Liver (tissue), 8 donors: ENCODE measurements at regions not wholly inside any gene's neighbourhood (a gene's known extent, or its start where the extent isn't known, plus 50 kb on each side); places are given as distances from the start of the nearest gene placed in this dataset.
"Not testable (repeated sequence)": the region's sequence is repeated elsewhere in the genome, so short reads cannot be mapped to it uniquely, and the experiment has no call there.

Source experiments
- DNase-seq: peaks from one replicate; pipeline ENCODE4 v3.0.0-alpha.2; 2017; ENCODE audit warnings: low spot score
- H3K27ac ChIP-seq, 2 donors: one replicate each; pipeline ENCODE4 v1.7.0; 2013; ENCODE audit warnings: inconsistent platforms in 2 of 2, low read length in 2 of 2, control low read depth in 1 of 2, low read depth in 1 of 2, mild to moderate bottlenecking in 1 of 2
- H3K27me3 ChIP-seq, 4 donors: one replicate each; pipeline versions ENCODE4 v1.6.1 to v1.7.0; 2013; ENCODE audit warnings: low read length in 3 of 4, inconsistent platforms in 1 of 4, mild to moderate bottlenecking in 1 of 4, moderate library complexity in 1 of 4; ENCODE audit not compliant: control insufficient read depth in 4 of 4, insufficient read depth in 4 of 4
- H3K36me3 ChIP-seq, 4 donors: one replicate each; pipeline versions ENCODE4 v1.6.1 to v1.7.0; 2013; ENCODE audit warnings: low read length in 3 of 4, mild to moderate bottlenecking in 3 of 4, low read depth in 1 of 4, moderate library complexity in 1 of 4; ENCODE audit not compliant: control insufficient read depth in 4 of 4, insufficient read depth in 3 of 4
- H3K4me1 ChIP-seq, 4 donors: one replicate each; pipeline versions ENCODE4 v1.6.1 to v1.7.0; 2013; ENCODE audit warnings: low read length in 3 of 4, mild to moderate bottlenecking in 3 of 4, moderate library complexity in 1 of 4; ENCODE audit not compliant: control insufficient read depth in 4 of 4, insufficient read depth in 4 of 4
- H3K4me3 ChIP-seq, 3 donors: one replicate each; pipeline versions ENCODE4 v1.6.1 to v1.7.0; 2013; ENCODE audit warnings: low read length in 3 of 3, control low read depth in 1 of 3, low read depth in 1 of 3, mild to moderate bottlenecking in 1 of 3
- H3K9ac ChIP-seq, 2 donors: one replicate each; pipeline ENCODE4 v1.7.0; 2013; ENCODE audit warnings: low read length in 2 of 2, mild to moderate bottlenecking in 2 of 2, moderate library complexity in 2 of 2, control low read depth in 1 of 2, low read depth in 1 of 2
- H3K9me3 ChIP-seq, 4 donors: one replicate each; pipeline versions ENCODE4 v1.6.1 to v1.7.0; 2013; ENCODE audit warnings: low read length in 3 of 4; ENCODE audit not compliant: control insufficient read depth in 4 of 4
- EGR1 ChIP-seq, 2 donors: IDR thresholded peaks; 2 replicates each; pipeline ENCODE4 v1.6.1; 2016 to 2018; ENCODE audit warnings: antibody characterized with exemption in 2 of 2, low read depth in 2 of 2
- FOXA1 ChIP-seq: IDR thresholded peaks from 2 replicates; pipeline ENCODE4 v1.6.1; 2016; ENCODE audit warnings: antibody characterized with exemption
- FOXA2 ChIP-seq: IDR thresholded peaks from 2 replicates; pipeline ENCODE4 v1.6.1; 2016; ENCODE audit warnings: antibody characterized with exemption
- GABPA ChIP-seq, 2 donors: IDR thresholded peaks in 1 of 2; conservative IDR thresholded peaks in 1 of 2; 2 replicates each; pipeline ENCODE4 v1.6.1; 2016; ENCODE audit warnings: antibody characterized with exemption in 2 of 2, mild to moderate bottlenecking in 1 of 2, moderate library complexity in 1 of 2
- HNF4A ChIP-seq, 2 donors: conservative IDR thresholded peaks; 2 replicates each; pipeline ENCODE4 v1.6.1; 2016; ENCODE audit warnings: antibody characterized with exemption in 2 of 2, mild to moderate bottlenecking in 2 of 2
- JUND ChIP-seq, 2 donors: IDR thresholded peaks; 2 replicates each; pipeline ENCODE4 v1.6.1; 2016; ENCODE audit warnings: antibody characterized with exemption in 2 of 2
- MAX ChIP-seq: IDR thresholded peaks from 2 replicates; pipeline ENCODE4 v1.6.1; 2016; ENCODE audit warnings: antibody characterized with exemption
- NR2F2 ChIP-seq: IDR thresholded peaks from 2 replicates; pipeline ENCODE4 v1.6.1; 2016; ENCODE audit warnings: antibody characterized with exemption
- RAD21 ChIP-seq, 2 donors: IDR thresholded peaks; 2 replicates each; pipeline ENCODE4 v1.6.1; 2016; ENCODE audit warnings: antibody characterized with exemption in 2 of 2, mild to moderate bottlenecking in 2 of 2
- REST ChIP-seq: IDR thresholded peaks from 2 replicates; pipeline ENCODE4 v1.6.1; 2016; ENCODE audit warnings: antibody characterized with exemption, mild to moderate bottlenecking
- RXRA ChIP-seq, 2 donors: IDR thresholded peaks; 2 replicates each; pipeline ENCODE4 v1.6.1; 2017 to 2018; ENCODE audit warnings: antibody characterized with exemption in 2 of 2, mild to moderate bottlenecking in 1 of 2
- TAF1 ChIP-seq: conservative IDR thresholded peaks from 2 replicates; pipeline ENCODE4 v1.6.1; 2016; ENCODE audit warnings: antibody characterized with exemption, mild to moderate bottlenecking
- YY1 ChIP-seq: IDR thresholded peaks from 2 replicates; pipeline ENCODE4 v1.6.1; 2016; ENCODE audit warnings: antibody characterized with exemption, mild to moderate bottlenecking
- WGBS: extraction: QIAGEN DNeasy Blood & Tissue Kit; methylation state at CpG from one replicate; pipeline ENCODE4 v1.1.7; 2013; 5-methylcytosine and 5-hydroxymethylcytosine counted together
- TF ChIP-seq, protein P1 (sequence below): IDR thresholded peaks from 2 replicates; pipeline ENCODE4 v1.6.1; 2016; ENCODE audit warnings: antibody characterized with exemption
- TF ChIP-seq, protein P2 (sequence below): fragments of 150-350 bp; IDR thresholded peaks from 2 replicates; pipeline ENCODE4 v1.5.1; 2017; ENCODE audit warnings: improper control_type of control experiment, low read depth, low read length; ENCODE audit not compliant: missing input control
- donor health status: healthy.
- donor health status: healthy.
- donor health status: healthy.
- donor health status: healthy.
- donor health status: healthy.

DNA sequence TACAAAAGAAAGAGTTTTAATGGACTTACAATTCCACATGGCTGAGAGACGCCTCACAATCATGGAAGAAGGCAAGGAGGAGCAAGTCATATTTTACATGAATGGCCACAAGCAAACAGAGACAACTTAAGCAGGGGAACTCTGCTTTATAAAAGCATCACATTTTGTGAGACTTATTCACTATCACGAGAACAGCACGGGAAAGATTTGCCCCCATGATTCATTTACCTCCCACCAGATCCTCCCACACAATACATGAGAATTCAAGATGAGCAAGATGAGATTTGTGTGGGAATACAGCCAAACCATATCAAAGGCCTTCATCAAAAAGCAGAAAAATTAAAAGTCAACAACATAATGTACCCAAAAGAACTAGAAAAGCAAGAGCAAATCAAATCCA is 111.0 kb upstream of the RPRM start:
- H3K4me3 ChIP-seq, result no peak overlapping the region
- no peaks in the 10 kb centered on the region for H3K4me1 ChIP-seq
- no peaks in the 10 kb centered on the region for H3K9me3 ChIP-seq
- H3K27me3 ChIP-seq, result no peaks in the 10 kb centered on the region
- H3K9ac ChIP-seq, result no peak overlapping the region
- TF ChIP-seq TAF1, result no peak
- no peak for TF ChIP-seq JUND (IDR thresholded peaks at IDR 0.05)
- TF ChIP-seq MAX, result no peak
- TF ChIP-seq FOXA2, result no peak
- no peak for TF ChIP-seq YY1
- no peak for TF ChIP-seq REST
- no peak for TF ChIP-seq EGR1 (IDR thresholded peaks at IDR 0.05; ENCODE audit: low read depth in 2 of 2)
- TF ChIP-seq FOXA1, result no peak
- no peak for TF ChIP-seq HNF4A (conservative IDR thresholded peaks at IDR 0.05)
- no peaks in the 10 kb centered on the region for H3K36me3 ChIP-seq
- DNase-seq, result no peak
- H3K27ac ChIP-seq, result no peak overlapping the region
- 71% methylated on average over 3 of the region's 3 CpGs for WGBS

GRCh38 chr2:153593086-153593485 is 114.5 kb upstream of the RPRM start:
- DNase-seq, H3K4me3 ChIP-seq, H3K27ac ChIP-seq, H3K27me3 ChIP-seq, H3K9me3 ChIP-seq, H3K9ac ChIP-seq, H3K36me3 ChIP-seq, H3K4me1 ChIP-seq: not testable (repeated sequence)
- WGBS, result 78% methylated on average over 6 of the region's 6 CpGs

- Histone ChIP-seq H3K9me3 (no peaks in the 10 kb centered on the region), H3K27ac (no peak overlapping the region), H3K4me1 (no peaks in the 10 kb centered on the region), H3K27me3 (no peaks in the 10 kb centered on the region), H3K9ac (no peak overlapping the region), H3K36me3 (no peaks in the 10 kb centered on the region), H3K4me3 (no peak overlapping the region)
- TF ChIP-seq NR2F2 (no peak), RXRA (IDR thresholded peaks at IDR 0.05) (no peak), TAF1 (no peak), JUND (IDR thresholded peaks at IDR 0.05) (no peak), MAX (no peak), GABPA (IDR thresholded peaks at IDR 0.05 in 1 of 2, conservative IDR thresholded peaks at IDR 0.05 in 1 of 2) (no peak), FOXA2 (no peak), REST (no peak), EGR1 (IDR thresholded peaks at IDR 0.05; ENCODE audit: low read depth in 2 of 2) (no peak), RAD21 (IDR thresholded peaks at IDR 0.05) (no peak)
- TF ChIP-seq, protein P1, sequence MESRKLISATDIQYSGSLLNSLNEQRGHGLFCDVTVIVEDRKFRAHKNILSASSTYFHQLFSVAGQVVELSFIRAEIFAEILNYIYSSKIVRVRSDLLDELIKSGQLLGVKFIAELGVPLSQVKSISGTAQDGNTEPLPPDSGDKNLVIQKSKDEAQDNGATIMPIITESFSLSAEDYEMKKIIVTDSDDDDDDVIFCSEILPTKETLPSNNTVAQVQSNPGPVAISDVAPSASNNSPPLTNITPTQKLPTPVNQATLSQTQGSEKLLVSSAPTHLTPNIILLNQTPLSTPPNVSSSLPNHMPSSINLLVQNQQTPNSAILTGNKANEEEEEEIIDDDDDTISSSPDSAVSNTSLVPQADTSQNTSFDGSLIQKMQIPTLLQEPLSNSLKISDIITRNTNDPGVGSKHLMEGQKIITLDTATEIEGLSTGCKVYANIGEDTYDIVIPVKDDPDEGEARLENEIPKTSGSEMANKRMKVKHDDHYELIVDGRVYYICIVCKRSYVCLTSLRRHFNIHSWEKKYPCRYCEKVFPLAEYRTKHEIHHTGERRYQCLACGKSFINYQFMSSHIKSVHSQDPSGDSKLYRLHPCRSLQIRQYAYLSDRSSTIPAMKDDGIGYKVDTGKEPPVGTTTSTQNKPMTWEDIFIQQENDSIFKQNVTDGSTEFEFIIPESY, result no peak
- TF ChIP-seq, protein P2, sequence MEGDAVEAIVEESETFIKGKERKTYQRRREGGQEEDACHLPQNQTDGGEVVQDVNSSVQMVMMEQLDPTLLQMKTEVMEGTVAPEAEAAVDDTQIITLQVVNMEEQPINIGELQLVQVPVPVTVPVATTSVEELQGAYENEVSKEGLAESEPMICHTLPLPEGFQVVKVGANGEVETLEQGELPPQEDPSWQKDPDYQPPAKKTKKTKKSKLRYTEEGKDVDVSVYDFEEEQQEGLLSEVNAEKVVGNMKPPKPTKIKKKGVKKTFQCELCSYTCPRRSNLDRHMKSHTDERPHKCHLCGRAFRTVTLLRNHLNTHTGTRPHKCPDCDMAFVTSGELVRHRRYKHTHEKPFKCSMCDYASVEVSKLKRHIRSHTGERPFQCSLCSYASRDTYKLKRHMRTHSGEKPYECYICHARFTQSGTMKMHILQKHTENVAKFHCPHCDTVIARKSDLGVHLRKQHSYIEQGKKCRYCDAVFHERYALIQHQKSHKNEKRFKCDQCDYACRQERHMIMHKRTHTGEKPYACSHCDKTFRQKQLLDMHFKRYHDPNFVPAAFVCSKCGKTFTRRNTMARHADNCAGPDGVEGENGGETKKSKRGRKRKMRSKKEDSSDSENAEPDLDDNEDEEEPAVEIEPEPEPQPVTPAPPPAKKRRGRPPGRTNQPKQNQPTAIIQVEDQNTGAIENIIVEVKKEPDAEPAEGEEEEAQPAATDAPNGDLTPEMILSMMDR, result no peak
- DNase-seq, result no peak
Measured at GRCh38 chr2:153595939-153596338, 117.4 kb upstream of the RPRM start.
